Endothelial cell (in vitro differentiated cells): ENCODE measurements at regions not wholly inside any gene's neighbourhood (a gene's known extent, or its start where the extent isn't known, plus 50 kb on each side); places are given as distances from the start of the nearest gene placed in this dataset.

Experiments used
- DNase-seq: peaks from one replicate; pipeline ENCODE4 v3.0.0; 2021; ENCODE audit warnings: low spot score
- H3K27ac Mint-ChIP-seq: one replicate; pipeline ENCODE4 v1.8.0; 2021; ENCODE audit warnings: mixed read lengths, inconsistent platforms; ENCODE audit not compliant: unreplicated experiment
- H3K27me3 Mint-ChIP-seq: one replicate; pipeline ENCODE4 v1.8.0; 2021; ENCODE audit warnings: mild to moderate bottlenecking, moderate library complexity, mixed read lengths, inconsistent platforms; ENCODE audit not compliant: unreplicated experiment
- H3K36me3 Mint-ChIP-seq: one replicate; pipeline ENCODE4 v1.8.0; 2021; ENCODE audit warnings: mild to moderate bottlenecking, low read depth, mixed read lengths, inconsistent platforms; ENCODE audit not compliant: unreplicated experiment
- H3K4me1 Mint-ChIP-seq: one replicate; pipeline ENCODE4 v1.8.0; 2021; ENCODE audit warnings: mild to moderate bottlenecking, mixed read lengths, inconsistent platforms; ENCODE audit not compliant: unreplicated experiment
- H3K4me3 Mint-ChIP-seq: one replicate; pipeline ENCODE4 v1.8.0; 2021; ENCODE audit warnings: mild to moderate bottlenecking, mixed read lengths, inconsistent platforms; ENCODE audit not compliant: unreplicated experiment
- H3K9me3 Mint-ChIP-seq: one replicate; pipeline ENCODE4 v1.8.0; 2021; ENCODE audit warnings: mixed read lengths, inconsistent platforms; ENCODE audit not compliant: unreplicated experiment
- TF ChIP-seq, protein P1 (sequence below): fragments of 200-600 bp; sonication (generic); IDR thresholded peaks from one replicate; pipeline ENCODE4 v1.5.0; 2021; ENCODE audit warnings: antibody characterized with exemption; ENCODE audit not compliant: unreplicated experiment

- H3K4me1 Mint-ChIP-seq = no peaks in the 10 kb centered on the region
- H3K9me3 Mint-ChIP-seq = no peaks in the 10 kb centered on the region
- H3K27me3 Mint-ChIP-seq = peaks cover 2% of the 10 kb centered on the region
- H3K27ac Mint-ChIP-seq = no peak overlapping the region
- TF ChIP-seq, protein P1, sequence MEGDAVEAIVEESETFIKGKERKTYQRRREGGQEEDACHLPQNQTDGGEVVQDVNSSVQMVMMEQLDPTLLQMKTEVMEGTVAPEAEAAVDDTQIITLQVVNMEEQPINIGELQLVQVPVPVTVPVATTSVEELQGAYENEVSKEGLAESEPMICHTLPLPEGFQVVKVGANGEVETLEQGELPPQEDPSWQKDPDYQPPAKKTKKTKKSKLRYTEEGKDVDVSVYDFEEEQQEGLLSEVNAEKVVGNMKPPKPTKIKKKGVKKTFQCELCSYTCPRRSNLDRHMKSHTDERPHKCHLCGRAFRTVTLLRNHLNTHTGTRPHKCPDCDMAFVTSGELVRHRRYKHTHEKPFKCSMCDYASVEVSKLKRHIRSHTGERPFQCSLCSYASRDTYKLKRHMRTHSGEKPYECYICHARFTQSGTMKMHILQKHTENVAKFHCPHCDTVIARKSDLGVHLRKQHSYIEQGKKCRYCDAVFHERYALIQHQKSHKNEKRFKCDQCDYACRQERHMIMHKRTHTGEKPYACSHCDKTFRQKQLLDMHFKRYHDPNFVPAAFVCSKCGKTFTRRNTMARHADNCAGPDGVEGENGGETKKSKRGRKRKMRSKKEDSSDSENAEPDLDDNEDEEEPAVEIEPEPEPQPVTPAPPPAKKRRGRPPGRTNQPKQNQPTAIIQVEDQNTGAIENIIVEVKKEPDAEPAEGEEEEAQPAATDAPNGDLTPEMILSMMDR = no peak
- no peak overlapping the region for H3K4me3 Mint-ChIP-seq
- DNase-seq = no peak
- no peaks in the 10 kb centered on the region for H3K36me3 Mint-ChIP-seq
Observed at GRCh38 chr11:95668131-95668530, 121.5 kb downstream of the FAM76B start.

DNA sequence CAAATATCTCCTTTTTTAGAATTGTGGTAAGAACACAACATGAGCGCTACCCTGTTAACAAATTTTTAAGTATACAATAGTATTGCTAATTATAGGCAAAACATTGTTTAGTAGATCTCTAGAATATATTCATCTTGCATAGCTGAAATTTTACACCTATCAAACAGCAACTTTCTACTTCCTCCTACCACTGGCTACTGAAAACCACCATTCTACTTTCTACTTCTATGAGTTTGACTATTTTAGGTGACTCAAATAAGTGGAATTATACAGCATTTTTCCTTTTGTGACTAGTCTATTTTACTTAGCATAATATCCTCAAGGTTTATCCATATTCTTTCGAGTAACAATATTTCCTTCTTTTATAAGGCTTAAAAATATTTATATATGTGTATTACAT is 128.4 kb downstream of the FAM76B start:
- Mint-ChIP-seq H3K27ac (no peak overlapping the region), H3K36me3 (no peaks in the 10 kb centered on the region), H3K9me3 (no peaks in the 10 kb centered on the region), H3K27me3 (peaks cover 2% of the 10 kb centered on the region), H3K4me1 (peaks cover 4% of the 10 kb centered on the region), H3K4me3 (no peak overlapping the region)
- TF ChIP-seq, protein P1 = no peak
- no peak for DNase-seq

DNA sequence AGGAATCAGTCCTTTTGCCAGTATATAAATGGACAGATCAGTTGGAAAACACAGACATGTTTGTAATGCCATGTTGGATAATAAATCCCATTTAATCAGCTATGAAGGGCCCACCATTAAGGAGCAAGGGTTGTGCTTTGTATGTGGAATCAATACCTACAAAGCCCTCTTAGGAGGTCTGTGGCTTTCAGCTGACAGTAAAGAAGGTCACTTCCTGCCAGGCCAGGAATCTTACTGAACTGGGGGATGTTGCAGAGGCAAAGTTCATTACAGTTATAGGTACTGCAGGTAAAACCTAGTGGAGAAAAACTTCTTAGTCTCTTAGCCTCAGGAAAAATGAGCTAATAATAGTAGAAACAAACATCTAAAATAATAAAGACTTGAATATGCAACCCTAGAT is 129.5 kb downstream of the FAM76B start:
- peaks cover 5% of the 10 kb centered on the region for H3K4me1 Mint-ChIP-seq

DNA sequence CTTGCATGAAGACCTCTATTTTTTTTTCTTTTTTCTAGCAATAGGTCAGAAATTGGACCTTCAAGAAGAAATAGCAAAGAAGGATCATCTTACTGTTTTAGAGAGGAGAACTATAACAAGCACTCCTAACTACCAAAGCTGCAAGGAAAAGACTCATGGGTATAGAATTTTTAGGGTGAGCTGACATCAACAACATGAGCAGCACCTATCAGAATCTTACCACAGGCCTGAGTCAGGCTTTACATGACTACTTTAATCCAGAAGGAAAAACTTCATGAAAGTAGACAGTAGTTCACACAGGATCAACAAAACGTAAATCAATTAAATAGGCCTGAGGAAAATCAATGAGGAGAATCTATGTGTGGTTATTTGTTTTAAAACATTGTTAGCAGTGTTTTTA is 130.5 kb downstream of the FAM76B start:
- DNase-seq = no peak
- no peak overlapping the region for H3K4me3 Mint-ChIP-seq
- no peaks in the 10 kb centered on the region for H3K9me3 Mint-ChIP-seq
- TF ChIP-seq, protein P1 = no peak
- peaks cover 3% of the 10 kb centered on the region for H3K27me3 Mint-ChIP-seq
- no peak overlapping the region for H3K27ac Mint-ChIP-seq
- H3K4me1 Mint-ChIP-seq = peaks cover 5% of the 10 kb centered on the region
- H3K36me3 Mint-ChIP-seq = no peaks in the 10 kb centered on the region

More for the DNA sequence above, 129.5 kb downstream of the FAM76B start:
- Mint-ChIP-seq H3K27ac (no peak overlapping the region), H3K9me3 (no peaks in the 10 kb centered on the region), H3K4me3 (no peak overlapping the region), H3K27me3 (peaks cover 3% of the 10 kb centered on the region), H3K36me3 (no peaks in the 10 kb centered on the region)
- TF ChIP-seq, protein P1 = no peak
- no peak for DNase-seq

GRCh38 chr11:95655536-95655935 is 134.0 kb downstream of the FAM76B start:
- TF ChIP-seq, protein P1 = no peak
- no peak overlapping the region for H3K4me3 Mint-ChIP-seq
- H3K27ac Mint-ChIP-seq = no peak overlapping the region

More at GRCh38 chr11:95655536-95655935, 134.0 kb downstream of the FAM76B start:
- Mint-ChIP-seq H3K9me3 (no peaks in the 10 kb centered on the region), H3K36me3 (no peaks in the 10 kb centered on the region), H3K4me1 (peaks cover 24% of the 10 kb centered on the region), H3K27me3 (peaks cover 3% of the 10 kb centered on the region)
- DNase-seq = no peak
